Esophagus muscularis mucosa (tissue), 4 donors: ENCODE measurements at regions not wholly inside any gene's neighbourhood (a gene's known extent, or its start where the extent isn't known, plus 50 kb on each side); places are given as distances from the start of the nearest gene placed in this dataset.

Experiments used
- DNase-seq: peaks from one replicate; pipeline ENCODE4 v3.0.0-alpha.2; 2017; ENCODE audit errors: extremely low spot score
- H3K27ac ChIP-seq, 4 donors: fragments of 200-600 bp; sonication (generic); replicated peaks in 1 of 4; 1 replicate in 3 of 4; 2 replicates in 1 of 4; pipeline ENCODE4 v1.5.1; 2016 to 2019; ENCODE audit warnings: mild to moderate bottlenecking in 1 of 4
- H3K27me3 ChIP-seq, 4 donors: fragments of 200-600 bp; sonication (generic); one replicate each; pipeline versions ENCODE4 v1.5.1 to v1.6.0; 2016 to 2019
- H3K36me3 ChIP-seq, 4 donors: fragments of 200-600 bp; sonication (generic); one replicate each; pipeline ENCODE4 v1.5.1; 2016 to 2019
- H3K4me1 ChIP-seq, 4 donors: fragments of 200-600 bp; sonication (generic); one replicate each; pipeline ENCODE4 v1.5.1; 2016 to 2019
- H3K4me3 ChIP-seq, 4 donors: fragments of 200-600 bp; sonication (generic); 1 replicate in 2 of 4; 2 replicates in 2 of 4; pipeline ENCODE4 v1.5.1; 2016 to 2019; ENCODE audit warnings: mild to moderate bottlenecking in 4 of 4, moderate library complexity in 1 of 4
- H3K9me3 ChIP-seq, 4 donors: fragments of 200-600 bp; sonication (generic); 1 replicate in 3 of 4; 2 replicates in 1 of 4; pipeline ENCODE4 v1.5.1; 2016 to 2019
- CTCF ChIP-seq, 3 experiments: fragments of 200-600 bp in 2 of 3; fragments of 450-650 bp in 1 of 3; sonication (generic) in 2 of 3; IDR thresholded peaks; one replicate each; pipeline ENCODE4 v1.5.1; 2017 to 2019; ENCODE audit warnings: antibody characterized with exemption in 3 of 3, mild to moderate bottlenecking in 2 of 3, moderate library complexity in 1 of 3
- EP300 ChIP-seq: sonication (generic); formaldehyde crosslinking; IDR thresholded peaks from one replicate; pipeline ENCODE4 v1.6.1; 2017; ENCODE audit warnings: antibody characterized with exemption
- POLR2A ChIP-seq: fragments of 450-650 bp; IDR thresholded peaks from one replicate; pipeline ENCODE4 v1.6.1; 2017; ENCODE audit warnings: antibody characterized with exemption, moderate library complexity, mild to moderate bottlenecking, low read depth
- POLR2AphosphoS5 ChIP-seq, 2 donors: sonication (generic); formaldehyde crosslinking; IDR thresholded peaks; one replicate each; pipeline ENCODE4 v1.6.1; 2017; ENCODE audit warnings: antibody characterized with exemption in 2 of 2
- WGBS: methylation state at CpG from one replicate; pipeline ENCODE4 v1.1.5; 2018; 5-methylcytosine and 5-hydroxymethylcytosine counted together
- intact Hi-C: fragments of 100-400 bp; cut with DNase I; formaldehyde crosslinking; loops from one replicate; pipeline ENCODE4 v1.15.1; 2023

- H3K27ac ChIP-seq: no peak overlapping the region
- WGBS: 69% methylated on average over 7 of the region's 7 CpGs
- no peak overlapping the region for H3K4me3 ChIP-seq
- no peaks in the 10 kb centered on the region for H3K4me1 ChIP-seq
- intact Hi-C loops: no loop called here
- no peaks in the 10 kb centered on the region for H3K27me3 ChIP-seq
- TF ChIP-seq EP300 (no peak), CTCF (IDR thresholded peaks at IDR 0.05) (no peak), POLR2A (no peak), POLR2AphosphoS5 (IDR thresholded peaks at IDR 0.05) (no peak)
- no peaks in the 10 kb centered on the region for H3K36me3 ChIP-seq
- peak; percentile 10 for DNase-seq
- H3K9me3 ChIP-seq: no peaks in the 10 kb centered on the region
Measured at GRCh38 chr12:66066137-66066928, 64.2 kb downstream of the LLPH start.

DNA sequence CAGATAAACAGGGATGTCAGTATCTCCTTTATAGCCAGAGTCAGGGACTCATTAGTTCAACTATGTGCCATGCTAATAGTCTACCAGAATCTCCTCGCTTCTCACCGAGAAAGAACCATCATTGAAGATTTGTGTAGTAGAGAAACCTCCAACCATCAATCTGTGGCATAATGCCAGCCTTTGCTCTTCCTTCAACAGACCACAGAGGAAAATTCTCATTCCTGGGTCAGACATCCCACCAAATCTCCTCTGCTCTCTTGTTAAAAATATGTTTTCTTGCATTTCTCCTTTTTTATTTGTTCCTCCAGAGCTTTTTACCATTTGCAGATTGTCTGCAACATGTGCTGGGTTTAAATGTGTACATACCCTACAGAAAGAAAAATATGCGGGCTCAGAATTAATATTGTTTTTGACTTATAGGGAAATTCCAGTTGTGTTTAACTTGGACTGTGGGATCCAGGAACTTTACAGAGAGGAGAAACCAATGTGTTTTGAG is 64.9 kb downstream of the LLPH start:
- WGBS: 76% methylated on average over 3 of the region's 3 CpGs
- intact Hi-C loops: no loop called here
- TF ChIP-seq CTCF (IDR thresholded peaks at IDR 0.05) (no peak), EP300 (no peak), POLR2AphosphoS5 (IDR thresholded peaks at IDR 0.05) (no peak), POLR2A (no peak)

DNA sequence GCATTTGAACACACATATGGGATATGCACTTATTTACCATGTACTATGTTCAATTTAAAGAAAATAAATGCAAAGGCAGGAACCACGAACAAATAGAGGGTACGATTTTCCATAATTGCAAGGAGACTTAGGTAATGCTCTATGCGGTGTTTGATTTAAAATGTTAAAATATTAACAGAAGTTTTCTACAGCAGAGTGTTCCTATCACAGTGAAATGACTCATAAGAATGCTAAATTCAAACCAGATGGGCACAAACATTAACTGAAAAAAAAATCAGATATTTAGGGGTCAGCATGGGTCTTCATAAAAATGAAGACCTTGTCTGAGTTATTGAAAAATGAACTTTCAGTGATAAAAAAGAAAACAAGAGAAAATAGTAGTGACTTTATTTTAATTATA is 65.4 kb downstream of the LLPH start:
- WGBS: 82% methylated on average over 3 of the region's 3 CpGs
- H3K27me3 ChIP-seq: no peaks in the 10 kb centered on the region
- no peak for DNase-seq

More for the DNA sequence above, 64.9 kb downstream of the LLPH start:
- no peak overlapping the region for H3K27ac ChIP-seq
- H3K36me3 ChIP-seq: no peaks in the 10 kb centered on the region
- no peaks in the 10 kb centered on the region for H3K27me3 ChIP-seq
- no peaks in the 10 kb centered on the region for H3K4me1 ChIP-seq
- DNase-seq: no peak
- no peak overlapping the region for H3K4me3 ChIP-seq
- no peaks in the 10 kb centered on the region for H3K9me3 ChIP-seq

DNA sequence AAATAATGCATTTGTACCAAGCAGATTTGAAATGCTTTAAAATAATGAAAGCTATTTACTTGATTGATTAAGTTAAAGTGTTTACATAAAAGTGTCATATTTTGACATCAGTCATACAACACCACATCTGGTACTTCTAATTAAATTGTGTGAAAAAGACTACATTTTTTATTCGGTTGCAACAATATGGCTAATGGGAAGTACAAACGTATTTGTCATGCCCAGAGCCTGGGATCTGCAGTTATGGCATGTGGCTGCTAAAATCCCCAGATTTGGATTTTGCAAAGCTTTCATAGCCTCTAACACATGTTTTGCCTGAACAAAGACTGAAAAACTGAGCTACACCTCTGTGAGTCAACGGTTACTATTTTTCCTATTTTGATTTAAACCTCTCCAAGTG is 66.6 kb downstream of the LLPH start:
- no peak for TF ChIP-seq CTCF (IDR thresholded peaks at IDR 0.05)
- no peak for TF ChIP-seq POLR2A
- no peak for TF ChIP-seq POLR2AphosphoS5 (IDR thresholded peaks at IDR 0.05)
- no peak for TF ChIP-seq EP300
- Histone ChIP-seq H3K9me3 (no peaks in the 10 kb centered on the region), H3K27ac (no peak overlapping the region), H3K36me3 (no peaks in the 10 kb centered on the region), H3K4me3 (no peak overlapping the region), H3K4me1 (no peaks in the 10 kb centered on the region), H3K27me3 (no peaks in the 10 kb centered on the region)
- WGBS: 65% methylated on average over 3 of the region's 3 CpGs
- intact Hi-C loops: no loop called here
- no peak for DNase-seq

More for the DNA sequence above, 65.4 kb downstream of the LLPH start:
- Histone ChIP-seq H3K27ac (no peak overlapping the region), H3K4me3 (no peak overlapping the region), H3K4me1 (no peaks in the 10 kb centered on the region), H3K36me3 (no peaks in the 10 kb centered on the region), H3K9me3 (no peaks in the 10 kb centered on the region)
- TF ChIP-seq EP300 (no peak), CTCF (IDR thresholded peaks at IDR 0.05) (no peak), POLR2A (no peak), POLR2AphosphoS5 (IDR thresholded peaks at IDR 0.05) (no peak)
- intact Hi-C loops: no loop called here

DNA sequence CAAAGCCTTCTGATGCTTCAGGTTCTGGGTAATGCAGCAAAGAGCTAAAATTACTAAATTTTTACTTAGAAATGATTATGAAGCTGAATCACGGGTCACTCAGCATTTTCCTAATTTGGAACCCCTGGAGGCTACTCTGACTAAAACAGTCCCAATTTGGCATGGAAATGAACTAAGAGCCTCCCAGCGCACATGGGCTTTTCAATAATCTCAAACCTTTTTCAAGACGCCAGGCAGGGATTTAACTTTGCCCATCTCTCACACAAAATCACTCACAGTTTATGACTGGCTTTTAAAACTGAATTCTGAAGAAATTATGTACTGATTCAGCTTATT is 68.3 kb downstream of the LLPH start:
- no peak for DNase-seq
- no peak for TF ChIP-seq EP300
- no peak for TF ChIP-seq POLR2A
- no peak for TF ChIP-seq CTCF (IDR thresholded peaks at IDR 0.05)
- TF ChIP-seq POLR2AphosphoS5 (IDR thresholded peaks at IDR 0.05): no peak
- H3K27me3 ChIP-seq: no peaks in the 10 kb centered on the region
- H3K27ac ChIP-seq: no peak overlapping the region
- no peaks in the 10 kb centered on the region for H3K9me3 ChIP-seq
- intact Hi-C loops: no loop called here
- H3K4me3 ChIP-seq: no peak overlapping the region
- 73% methylated on average over 3 of the region's 3 CpGs for WGBS
- H3K36me3 ChIP-seq: no peaks in the 10 kb centered on the region
- no peaks in the 10 kb centered on the region for H3K4me1 ChIP-seq
